Ishikawa (cell line): ENCODE measurements at regions not wholly inside any gene's neighbourhood (a gene's known extent, or its start where the extent isn't known, plus 50 kb on each side); places are given as distances from the start of the nearest gene placed in this dataset.

ENCODE experiments used
- EP300 ChIP-seq: IDR thresholded peaks from 2 replicates; pipeline ENCODE4 v1.6.1; 2012; ENCODE audit warnings: borderline replicate concordance
- RAD21 ChIP-seq: IDR thresholded peaks from 2 replicates; pipeline ENCODE4 v1.6.1; 2012; ENCODE audit warnings: low read depth
- TAF1 ChIP-seq: IDR thresholded peaks from 2 replicates; pipeline ENCODE4 v1.6.1; 2012; ENCODE audit warnings: low read depth, mild to moderate bottlenecking
- ZBTB7A ChIP-seq: IDR thresholded peaks from 2 replicates; pipeline ENCODE4 v1.6.1; 2012; ENCODE audit warnings: low read depth
- TF ChIP-seq, protein P1 (sequence below): IDR thresholded peaks from 2 replicates; pipeline ENCODE4 v1.6.1; 2012; ENCODE audit warnings: low read depth, mild to moderate bottlenecking

DNA sequence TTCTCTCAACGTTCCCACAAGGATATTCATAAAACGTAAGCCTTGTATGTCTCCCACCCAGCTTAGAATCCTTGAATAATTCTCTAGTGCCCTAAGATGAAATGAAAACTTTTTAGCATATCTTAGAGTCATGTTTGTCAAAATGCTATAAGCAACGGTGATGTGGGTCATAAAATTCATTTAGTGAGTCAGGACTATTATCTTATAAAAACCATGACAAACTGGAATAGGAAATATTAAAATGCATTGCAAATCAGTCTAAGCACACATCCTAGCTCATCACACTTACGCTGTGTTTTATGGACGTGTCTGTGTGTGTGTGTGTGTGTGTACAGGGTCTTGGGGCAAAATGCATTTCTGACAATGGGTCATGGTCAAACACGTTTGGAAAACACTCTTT is 119.9 kb upstream of the ST6GAL2 start:
- TF ChIP-seq TAF1: no peak
- TF ChIP-seq, protein P1, sequence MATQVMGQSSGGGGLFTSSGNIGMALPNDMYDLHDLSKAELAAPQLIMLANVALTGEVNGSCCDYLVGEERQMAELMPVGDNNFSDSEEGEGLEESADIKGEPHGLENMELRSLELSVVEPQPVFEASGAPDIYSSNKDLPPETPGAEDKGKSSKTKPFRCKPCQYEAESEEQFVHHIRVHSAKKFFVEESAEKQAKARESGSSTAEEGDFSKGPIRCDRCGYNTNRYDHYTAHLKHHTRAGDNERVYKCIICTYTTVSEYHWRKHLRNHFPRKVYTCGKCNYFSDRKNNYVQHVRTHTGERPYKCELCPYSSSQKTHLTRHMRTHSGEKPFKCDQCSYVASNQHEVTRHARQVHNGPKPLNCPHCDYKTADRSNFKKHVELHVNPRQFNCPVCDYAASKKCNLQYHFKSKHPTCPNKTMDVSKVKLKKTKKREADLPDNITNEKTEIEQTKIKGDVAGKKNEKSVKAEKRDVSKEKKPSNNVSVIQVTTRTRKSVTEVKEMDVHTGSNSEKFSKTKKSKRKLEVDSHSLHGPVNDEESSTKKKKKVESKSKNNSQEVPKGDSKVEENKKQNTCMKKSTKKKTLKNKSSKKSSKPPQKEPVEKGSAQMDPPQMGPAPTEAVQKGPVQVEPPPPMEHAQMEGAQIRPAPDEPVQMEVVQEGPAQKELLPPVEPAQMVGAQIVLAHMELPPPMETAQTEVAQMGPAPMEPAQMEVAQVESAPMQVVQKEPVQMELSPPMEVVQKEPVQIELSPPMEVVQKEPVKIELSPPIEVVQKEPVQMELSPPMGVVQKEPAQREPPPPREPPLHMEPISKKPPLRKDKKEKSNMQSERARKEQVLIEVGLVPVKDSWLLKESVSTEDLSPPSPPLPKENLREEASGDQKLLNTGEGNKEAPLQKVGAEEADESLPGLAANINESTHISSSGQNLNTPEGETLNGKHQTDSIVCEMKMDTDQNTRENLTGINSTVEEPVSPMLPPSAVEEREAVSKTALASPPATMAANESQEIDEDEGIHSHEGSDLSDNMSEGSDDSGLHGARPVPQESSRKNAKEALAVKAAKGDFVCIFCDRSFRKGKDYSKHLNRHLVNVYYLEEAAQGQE: no peak
- no peak for TF ChIP-seq RAD21
- TF ChIP-seq ZBTB7A: no peak
- TF ChIP-seq EP300: no peak
